ENCODE measurements at regions not wholly inside any gene's neighbourhood (a gene's known extent, or its start where the extent isn't known, plus 50 kb on each side); places are given as distances from the start of the nearest gene placed in this dataset.

- Histone ChIP-seq H3K27ac (no peak overlapping the region), H3K4me3 (no peak overlapping the region)
- DNase-seq (ENCODE audit: low spot score), result no peak
- TF ChIP-seq CTCF (IDR thresholded peaks at IDR 0.05), result no peak
These were observed 1081.1 kb downstream of the ARAP2 start for GRCh38 chr4:35163168-35163567.

GRCh38 chr4:35164063-35164462 is 1080.3 kb downstream of the ARAP2 start:
- TF ChIP-seq CTCF (IDR thresholded peaks at IDR 0.05), result no peak
- Histone ChIP-seq H3K27ac (no peak overlapping the region), H3K4me3 (no peak overlapping the region)
- no peak for DNase-seq (ENCODE audit: low spot score)

GRCh38 chr4:35166466-35166865 is 1077.8 kb downstream of the ARAP2 start:
- Histone ChIP-seq H3K4me3 (no peak overlapping the region), H3K27ac (no peak overlapping the region)
- no peak for TF ChIP-seq CTCF (IDR thresholded peaks at IDR 0.05)
- no peak for DNase-seq (ENCODE audit: low spot score)

GRCh38 chr4:35167385-35167784 is 1076.9 kb downstream of the ARAP2 start:
- Histone ChIP-seq H3K4me3 (no peak overlapping the region), H3K27ac (no peak overlapping the region)
- DNase-seq (ENCODE audit: low spot score), result no peak
- no peak for TF ChIP-seq CTCF (IDR thresholded peaks at IDR 0.05)

GRCh38 chr4:35175487-35175886 is 1068.8 kb downstream of the ARAP2 start:
- Histone ChIP-seq H3K4me3 (no peak overlapping the region), H3K27ac (no peak overlapping the region)
- no peak for DNase-seq (ENCODE audit: low spot score)
- TF ChIP-seq CTCF (IDR thresholded peaks at IDR 0.05), result no peak

- DNase-seq (ENCODE audit: low spot score), result no peak
- Histone ChIP-seq H3K27ac (no peak overlapping the region), H3K4me3 (no peak overlapping the region)
- no peak for TF ChIP-seq CTCF (IDR thresholded peaks at IDR 0.05)
These were observed 1068.4 kb downstream of the ARAP2 start for GRCh38 chr4:35175894-35176293.

- H3K4me3 ChIP-seq, result no peak overlapping the region
- no peak for TF ChIP-seq CTCF (IDR thresholded peaks at IDR 0.05)
- DNase-seq (ENCODE audit: low spot score), result no peak
- H3K27ac ChIP-seq, result no peak overlapping the region
These were observed 1061.9 kb downstream of the ARAP2 start for GRCh38 chr4:35182451-35182850.
